RKO (cell line): ENCODE measurements at regions not wholly inside any gene's neighbourhood (a gene's known extent, or its start where the extent isn't known, plus 50 kb on each side); places are given as distances from the start of the nearest gene placed in this dataset.
"Not testable (repeated sequence)": the region's sequence is repeated elsewhere in the genome, so short reads cannot be mapped to it uniquely, and the experiment has no call there.

Experiments used
- DNase-seq: peaks from one replicate; pipeline ENCODE4 v3.0.0-alpha.2; 2016; ENCODE audit warnings: low spot score

DNA sequence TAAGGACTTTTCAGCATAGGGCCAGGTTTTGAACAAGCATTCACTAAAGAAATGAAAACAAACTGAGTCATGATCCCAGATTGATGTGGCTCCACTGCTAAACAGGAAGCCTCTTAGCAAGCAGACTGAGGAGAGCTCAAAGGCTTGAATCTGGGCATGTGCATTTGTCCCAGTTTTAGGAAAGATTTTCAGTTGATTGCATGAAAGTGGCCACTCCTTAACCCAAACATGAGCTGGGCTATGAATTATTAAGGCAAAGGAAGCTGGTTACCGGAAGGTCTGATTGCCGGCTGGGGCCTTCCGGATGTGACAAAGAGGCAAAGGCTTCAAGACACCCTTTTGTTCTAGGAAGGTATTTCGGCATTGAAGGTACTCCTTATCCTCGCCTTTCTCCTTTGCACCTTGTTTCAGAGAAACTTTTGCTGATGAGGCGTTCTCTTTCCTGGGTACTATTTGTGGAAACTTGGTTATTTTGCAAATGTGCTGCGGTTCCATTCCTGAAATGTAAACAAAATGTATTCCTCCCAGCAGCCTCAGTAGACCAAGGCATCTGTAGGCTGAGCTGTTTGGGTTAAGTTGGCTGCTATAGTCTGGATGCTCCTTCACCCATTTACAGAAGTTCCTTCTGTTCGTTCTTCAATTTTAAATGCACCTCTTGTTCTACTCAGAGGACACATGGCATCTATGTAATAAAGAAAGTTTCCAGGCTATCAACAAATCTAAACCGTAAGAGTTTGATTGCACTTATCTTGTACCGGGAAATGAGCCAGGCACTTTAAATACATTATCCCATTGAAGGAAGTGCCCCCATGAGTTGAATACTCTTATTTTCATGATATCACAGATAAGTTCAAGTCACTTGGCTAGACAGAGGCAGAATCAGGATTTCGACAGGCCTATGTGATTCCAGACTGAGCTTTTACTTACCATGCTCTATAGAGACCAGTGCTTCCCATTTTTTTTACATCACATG is 115.6 kb upstream of the METAP2 start:
- no peak for DNase-seq

DNA sequence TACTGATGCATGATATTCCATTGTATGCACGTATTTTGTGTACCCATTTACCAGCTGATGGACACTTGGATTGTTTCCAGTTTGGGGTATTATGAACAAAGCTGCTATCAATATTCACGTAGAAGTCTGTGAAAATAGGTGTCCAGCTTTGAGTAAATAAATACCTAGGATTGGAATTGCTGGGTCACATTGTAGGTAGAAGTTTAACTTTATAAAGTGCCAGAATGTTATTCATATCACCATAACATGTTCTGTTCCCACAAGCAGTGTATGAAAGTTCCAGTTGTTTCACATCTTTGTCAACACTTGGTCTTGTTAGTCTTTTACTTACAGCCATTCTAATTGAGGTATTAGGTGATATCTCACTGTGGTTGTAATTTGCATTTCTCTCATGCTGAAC is 108.0 kb upstream of the METAP2 start:
- DNase-seq, result no peak

DNA sequence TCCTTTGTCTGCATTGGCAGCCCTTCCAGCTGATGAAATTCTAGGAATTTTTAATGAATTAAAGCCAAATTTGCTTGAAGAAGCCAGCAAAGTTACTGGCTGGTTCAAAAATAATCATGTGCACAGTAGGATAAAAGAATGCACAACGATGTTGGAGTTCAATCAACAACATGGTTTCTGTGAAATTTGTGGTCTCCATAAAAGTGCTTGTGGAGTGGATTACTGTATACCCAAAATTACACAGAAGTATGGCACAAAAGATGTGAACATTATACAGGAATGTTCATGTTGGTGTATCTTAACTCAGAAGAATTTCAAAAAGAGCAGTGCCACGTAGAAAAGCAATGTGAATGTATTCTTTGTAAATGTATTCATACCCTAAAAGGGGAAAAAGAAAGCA is 105.0 kb upstream of the METAP2 start:
- DNase-seq, result no peak

DNA sequence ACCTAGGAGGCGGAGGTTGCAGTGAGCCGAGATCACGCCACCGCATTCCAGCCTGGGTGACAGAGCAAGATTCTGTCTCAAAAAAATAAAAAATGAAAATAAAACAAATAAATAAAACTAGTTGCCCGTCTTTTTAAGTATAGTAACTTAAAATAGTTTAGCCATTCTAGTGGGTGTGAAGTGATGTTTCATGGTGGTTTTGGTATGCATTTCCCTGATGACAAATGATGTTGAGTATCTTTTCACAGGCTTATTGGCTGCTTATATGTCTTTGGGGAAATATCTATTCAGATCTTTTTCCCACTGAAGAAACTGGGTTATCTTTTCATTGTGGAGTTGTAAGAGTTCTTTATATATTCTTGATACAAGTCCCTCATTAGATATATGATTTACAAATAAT is 102.4 kb upstream of the METAP2 start:
- DNase-seq, result no peak

DNA sequence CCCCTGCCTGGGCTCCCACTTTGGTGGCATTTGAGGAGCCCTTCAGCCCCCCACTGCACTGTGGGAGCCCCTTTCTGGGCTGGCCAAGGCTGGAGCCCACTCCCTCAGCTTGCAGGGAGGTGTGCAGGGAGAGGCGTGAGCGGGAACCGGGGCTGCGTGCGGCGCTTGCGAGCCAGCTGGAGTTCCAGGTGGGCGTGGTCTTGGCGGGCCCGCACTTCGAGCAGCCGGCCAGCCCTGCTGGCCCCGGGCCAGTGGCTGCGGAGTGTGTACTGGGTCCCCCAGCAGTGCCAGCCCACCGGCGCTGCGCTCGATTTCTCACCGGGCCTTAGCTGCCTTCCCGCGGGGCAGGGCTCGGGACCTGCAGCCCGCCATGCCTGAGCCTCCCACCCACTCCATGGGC is 94.5 kb upstream of the METAP2 start:
- not testable (repeated sequence) for DNase-seq

DNA sequence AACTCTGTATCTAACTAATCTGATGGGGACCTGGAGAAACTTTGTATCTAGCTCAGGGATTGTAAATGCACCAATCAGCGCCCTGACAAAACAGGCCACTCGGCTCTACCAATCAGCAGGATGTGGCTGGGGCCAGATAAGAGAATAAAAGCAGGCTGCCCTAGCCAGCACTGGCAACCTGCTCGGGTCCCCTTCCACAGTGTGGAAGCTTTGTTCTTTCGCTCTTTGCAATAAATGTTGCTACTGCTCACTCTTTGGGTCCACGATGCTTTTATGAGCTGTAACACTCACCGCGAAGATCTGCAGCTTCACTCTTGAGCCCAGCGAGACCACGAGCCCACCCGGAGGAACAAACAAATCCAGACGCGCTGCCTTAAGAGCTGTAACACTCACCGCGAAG is 93.6 kb upstream of the METAP2 start:
- not testable (repeated sequence) for DNase-seq

DNA sequence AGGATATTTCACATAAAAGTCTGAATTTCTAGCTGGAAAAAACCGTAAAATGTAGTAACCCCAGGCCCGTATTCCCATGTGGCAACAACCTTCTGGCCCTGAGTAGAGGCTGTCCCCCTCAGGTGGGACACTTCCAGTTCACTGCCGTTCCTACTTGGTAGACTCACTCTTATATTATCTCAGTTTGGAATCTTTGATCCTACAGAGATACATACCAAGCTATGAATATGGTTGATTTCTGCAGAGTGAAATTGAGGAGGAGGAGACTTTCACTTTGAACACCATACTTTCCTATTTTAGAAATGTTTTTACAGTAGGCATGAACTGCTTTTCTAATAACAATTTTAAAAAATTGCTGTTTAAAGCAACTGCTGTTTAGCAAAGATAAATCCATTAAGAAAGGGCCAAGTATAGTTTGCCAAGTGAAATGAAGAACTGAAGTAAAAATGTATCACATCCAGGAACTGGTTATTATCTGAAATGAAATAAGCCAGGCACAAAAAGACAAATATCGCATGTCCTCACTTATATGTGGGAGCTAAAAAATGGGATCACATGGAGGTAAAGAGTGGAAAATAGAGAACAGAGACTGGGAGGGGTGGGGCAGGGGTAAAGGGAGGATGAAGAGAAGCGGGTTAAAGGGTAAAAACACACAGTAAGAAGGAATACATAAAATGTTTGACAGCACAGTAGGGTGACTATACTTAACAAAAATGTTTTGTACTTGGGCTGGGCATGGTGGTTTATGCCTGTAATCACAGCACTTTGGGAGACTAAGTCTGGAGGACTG is 92.8 kb upstream of the METAP2 start:
- DNase-seq, result no peak

DNA sequence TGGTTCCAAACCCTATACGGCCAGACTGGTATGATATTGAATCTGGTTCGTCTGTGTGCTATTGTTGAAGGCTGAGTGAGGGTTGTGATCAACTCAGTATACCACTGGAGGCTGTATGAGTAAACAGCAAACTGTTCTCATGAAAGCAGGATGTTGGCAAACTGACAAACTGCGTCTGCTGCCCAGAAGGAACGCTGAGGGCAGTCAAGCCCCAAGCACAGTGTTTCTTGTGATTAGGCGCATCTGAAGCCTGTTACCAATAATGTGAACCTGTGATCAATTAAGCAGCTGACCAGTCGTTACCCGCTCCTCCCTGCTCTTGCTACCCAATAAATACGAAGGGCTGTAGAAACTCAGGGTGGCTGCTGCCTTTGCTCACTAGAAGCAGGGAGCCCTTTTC is 90.0 kb upstream of the METAP2 start:
- not testable (repeated sequence) for DNase-seq

DNA sequence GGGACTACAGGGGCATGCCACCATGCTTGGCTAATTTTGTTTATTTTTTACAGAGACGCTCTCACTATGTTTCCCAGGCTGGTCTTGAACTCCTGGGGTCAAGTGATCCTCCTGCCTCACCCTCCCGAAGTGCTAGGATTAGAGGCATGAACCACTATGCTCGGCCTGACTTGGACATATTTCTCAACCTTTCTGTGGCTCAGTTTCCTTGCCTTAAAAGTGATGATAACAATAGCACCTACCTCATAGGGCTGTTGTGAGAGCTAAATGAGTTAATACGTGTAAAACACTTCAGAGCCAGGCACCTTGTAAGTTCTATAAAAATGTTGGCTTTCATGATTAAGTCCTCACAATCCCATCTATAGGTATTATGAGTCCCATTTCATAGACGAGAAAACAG is 89.2 kb upstream of the METAP2 start:
- no peak for DNase-seq

DNA sequence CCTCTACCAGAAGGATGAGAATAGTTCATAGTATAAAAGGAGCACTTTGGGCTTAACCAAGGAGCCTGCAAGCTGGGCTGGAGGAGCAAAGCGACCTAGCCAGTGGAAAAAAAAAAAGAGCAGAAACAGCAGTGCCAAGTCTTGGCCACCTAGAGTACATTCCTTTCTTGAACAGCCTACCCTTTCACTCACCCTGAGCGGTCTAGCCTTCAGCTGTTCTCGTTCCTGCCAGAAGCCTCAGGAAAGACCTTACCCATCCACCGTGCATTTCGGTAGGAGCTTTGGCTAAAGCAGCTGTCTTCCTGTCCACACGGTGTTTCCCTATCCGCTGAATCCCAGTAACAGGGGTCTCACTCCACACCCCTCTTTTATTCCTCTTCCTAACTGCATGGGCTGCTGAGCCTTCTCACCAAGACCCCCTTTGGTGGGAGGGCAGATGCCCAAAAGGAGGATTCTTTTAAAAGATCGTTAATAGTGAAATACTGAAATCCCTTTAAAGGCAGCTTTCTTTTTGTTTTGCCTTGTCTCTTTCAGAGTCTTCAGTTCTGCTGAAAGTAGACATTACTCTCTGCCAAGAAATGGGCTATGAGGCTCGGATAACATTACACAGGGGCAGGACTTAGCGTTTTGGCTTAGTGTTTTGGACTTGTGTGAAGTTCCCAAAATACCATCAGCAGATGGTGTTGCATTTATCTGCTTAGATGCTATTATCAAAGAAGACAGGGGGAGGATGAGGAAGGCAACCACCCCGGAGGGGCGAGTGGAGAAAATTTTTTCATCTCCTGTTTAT is 88.5 kb upstream of the METAP2 start:
- no peak for DNase-seq

DNA sequence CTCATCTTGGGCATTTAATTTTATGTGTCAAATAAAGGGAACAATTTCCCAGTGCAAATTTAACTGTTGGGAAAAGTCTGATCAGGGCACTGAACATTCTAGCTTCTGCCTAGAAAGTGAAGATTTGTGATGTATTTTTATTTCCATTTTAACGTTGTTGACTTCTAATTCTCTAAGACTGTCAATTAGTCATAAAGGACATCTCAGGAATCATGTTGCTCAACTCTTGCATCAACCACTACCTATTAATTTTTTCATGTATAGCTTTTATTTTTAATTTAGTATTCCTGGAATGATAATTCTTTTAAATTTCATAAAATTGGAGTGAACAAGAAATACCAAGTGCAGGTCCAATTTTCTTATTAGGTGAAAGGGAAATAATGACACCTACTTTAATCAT is 87.9 kb upstream of the METAP2 start:
- no peak for DNase-seq

DNA sequence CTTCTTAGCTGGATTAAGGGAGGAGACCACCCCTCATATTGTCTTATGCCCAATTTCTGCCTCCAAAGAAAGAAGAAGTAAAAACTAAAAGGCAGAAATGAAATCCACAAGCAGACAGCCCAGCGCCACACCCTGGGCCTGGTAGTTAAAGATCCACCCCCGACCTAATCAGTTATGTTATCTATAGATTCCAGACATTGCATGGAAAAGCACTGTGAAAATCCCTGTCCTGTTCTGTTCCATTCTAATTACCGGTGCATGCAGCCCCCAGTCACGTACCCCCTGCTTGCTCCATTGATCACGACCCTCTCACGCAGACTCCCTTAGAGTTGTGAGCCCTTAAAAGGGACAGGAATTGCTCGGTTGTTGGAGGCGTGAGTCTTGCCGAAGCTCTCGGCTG is 85.7 kb upstream of the METAP2 start:
- not testable (repeated sequence) for DNase-seq

DNA sequence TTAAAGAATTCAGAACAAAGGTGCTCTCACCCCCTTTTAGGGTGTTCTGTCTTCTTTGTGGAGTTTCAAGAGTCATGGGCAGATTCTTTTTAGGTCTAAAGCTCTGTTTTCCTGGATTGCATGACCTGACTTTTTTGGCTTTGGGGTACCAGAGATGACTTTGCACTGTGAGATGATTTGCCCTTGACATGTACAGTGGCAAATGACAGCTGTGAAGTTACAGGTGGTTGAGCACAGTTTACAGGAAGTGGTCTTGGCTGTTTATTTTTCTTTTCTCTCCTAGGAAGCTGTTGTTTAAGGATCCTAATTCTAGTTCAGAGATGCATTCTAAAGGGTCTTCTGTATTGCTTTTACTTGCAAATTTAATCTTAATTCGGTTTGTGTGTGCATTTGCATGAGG is 83.8 kb upstream of the METAP2 start:
- no peak for DNase-seq

DNA sequence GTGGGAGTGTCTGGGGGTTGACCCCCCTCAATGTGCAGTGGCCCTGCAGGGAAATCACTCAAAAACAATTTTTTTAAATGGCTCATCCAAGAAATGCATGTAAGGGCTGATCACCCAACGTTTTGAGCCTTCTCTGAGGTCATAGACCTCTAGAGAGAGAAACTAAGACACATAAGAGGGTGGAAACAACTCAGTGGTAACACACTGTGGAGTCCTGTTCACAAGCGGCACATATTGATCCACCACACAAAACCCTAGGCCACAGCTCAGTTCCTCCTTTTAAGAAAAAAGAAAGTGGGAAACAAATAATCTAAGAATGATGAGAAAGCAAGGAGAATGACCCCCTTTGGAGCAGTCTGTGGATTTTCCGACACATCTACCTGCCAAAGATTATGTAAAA is 83.0 kb upstream of the METAP2 start:
- DNase-seq, result no peak

DNA sequence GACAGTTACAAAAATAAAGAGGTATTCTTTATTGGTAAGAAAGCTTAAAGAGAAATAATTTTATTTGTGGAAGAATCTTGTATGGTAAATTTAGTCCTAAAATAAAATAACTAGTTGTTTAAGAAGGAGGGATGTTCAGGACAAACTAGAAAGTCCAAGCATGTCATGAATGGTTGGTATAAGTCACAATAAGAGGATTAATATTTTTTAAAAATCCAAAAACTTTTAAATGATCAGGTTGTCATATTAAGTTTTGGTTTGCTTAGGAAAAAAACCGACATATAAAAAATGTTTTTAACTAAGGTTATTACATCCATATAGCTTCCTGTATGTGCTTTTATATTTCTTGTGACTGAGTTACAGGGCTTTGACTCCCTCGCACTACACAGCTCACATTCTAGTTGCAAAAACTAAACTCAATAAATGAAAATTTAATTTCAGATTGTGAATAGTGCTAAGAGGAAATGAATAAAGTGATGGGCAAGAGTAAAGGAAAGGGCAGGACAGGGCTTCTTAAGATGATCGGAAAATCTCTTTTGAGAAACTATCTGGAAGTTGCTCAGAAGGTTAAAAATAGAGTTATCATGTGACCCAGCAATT is 80.7 kb upstream of the METAP2 start:
- DNase-seq, result no peak

DNA sequence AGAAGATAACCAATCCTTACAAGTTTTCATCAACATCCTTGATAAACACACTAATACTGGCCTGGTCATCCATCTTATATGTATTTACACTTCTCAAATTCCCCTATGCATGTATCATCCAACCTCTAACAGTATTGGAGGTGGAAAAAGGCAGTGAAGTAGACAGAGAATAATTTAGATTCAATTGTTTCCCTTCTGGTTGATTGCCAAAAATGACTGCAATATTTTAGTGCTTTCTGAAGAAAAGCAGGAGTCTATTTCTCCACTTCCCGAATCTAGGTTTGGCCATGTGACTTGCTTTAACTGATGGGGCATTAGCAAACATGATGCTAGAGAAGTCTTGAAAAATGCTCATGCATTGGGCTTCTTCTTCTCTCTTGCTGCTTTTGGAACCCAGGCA is 78.3 kb upstream of the METAP2 start:
- no peak for DNase-seq

DNA sequence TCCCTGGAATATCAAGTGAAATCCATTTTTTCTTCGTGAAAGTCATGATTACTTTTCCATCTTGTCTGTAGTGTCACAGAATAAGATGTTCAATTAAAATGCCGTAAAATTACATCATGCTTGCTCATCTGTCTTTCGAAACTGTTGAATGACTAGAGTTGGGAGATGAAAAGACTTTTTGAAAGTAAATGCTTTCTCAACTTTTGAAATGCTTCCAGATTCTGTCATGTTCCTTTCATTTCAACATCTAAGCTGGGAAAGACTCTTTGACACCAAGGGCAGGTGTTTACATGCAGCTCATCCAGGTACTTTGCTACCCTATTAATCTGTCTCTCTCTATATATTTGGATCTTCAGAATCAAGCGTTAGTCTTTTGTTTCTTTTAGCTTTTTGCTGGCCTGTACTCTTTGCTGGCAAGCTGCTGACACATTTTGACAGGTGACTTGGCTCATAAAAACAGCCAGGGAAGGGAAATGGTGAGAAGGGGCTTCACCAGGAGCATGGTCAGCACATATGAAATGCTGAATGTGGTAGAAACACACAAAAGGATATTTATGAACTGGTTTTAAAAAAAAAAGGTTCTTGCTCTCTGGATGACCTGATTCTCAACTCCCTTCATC is 77.0 kb upstream of the METAP2 start:
- DNase-seq, result peak; percentile 42

DNA sequence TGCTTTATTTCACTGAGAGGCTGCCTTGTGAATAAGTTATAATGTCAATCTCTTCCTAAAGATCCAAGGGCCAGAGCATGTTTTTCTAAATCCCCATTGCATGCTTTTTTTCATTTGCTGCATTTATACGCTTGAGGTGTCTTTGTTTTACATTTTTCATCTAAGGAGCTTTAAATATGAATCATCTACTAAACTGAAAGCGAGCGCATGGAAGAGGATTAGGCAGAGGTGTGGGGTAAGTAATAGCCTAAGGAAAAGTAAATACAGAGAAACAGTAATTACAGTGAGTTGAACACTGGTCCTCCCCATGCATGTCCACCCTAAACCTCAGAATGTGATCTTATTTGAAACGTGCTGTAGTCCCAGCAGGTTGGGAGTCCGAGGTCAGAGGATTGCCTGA is 76.4 kb upstream of the METAP2 start:
- DNase-seq, result no peak

DNA sequence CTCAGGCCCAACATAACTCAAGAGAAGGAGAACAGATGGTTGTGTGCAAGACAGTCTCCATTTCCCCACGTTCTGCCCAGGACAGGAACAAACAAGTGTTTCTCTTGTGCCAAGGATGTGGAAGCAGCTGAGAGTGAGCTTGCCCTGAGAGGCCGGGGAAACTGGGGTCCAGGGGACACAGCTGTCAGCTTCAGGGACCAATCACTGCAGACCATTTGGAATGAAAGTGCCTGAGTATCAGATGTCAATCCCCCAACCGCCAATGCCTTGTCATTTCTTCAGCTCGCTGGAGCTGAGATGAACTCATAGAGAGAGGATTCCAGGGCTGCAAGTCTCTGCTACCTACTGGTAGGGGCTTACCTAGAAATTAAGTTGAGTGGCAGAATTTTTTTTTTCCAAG is 71.9 kb upstream of the METAP2 start:
- no peak for DNase-seq

DNA sequence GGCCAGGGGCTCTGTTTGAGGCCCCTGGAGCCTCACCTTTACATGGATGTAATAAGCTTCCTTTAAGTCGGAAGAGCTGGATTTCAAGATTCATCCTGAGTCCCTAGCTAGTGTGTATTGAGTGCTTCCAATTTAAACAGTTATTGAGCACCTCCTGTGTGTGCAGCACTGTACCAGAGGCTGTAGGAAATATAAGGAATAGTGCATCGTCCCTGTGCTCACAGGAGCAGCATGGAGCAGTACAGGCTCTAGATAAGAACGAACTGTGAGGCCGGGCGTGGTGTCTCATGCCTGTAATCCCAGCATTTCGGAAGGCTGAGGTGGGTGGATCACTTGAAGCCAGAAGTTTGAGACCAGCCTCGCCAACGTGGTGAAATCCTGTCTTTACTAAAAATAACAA is 65.8 kb upstream of the METAP2 start:
- no peak for DNase-seq

DNA sequence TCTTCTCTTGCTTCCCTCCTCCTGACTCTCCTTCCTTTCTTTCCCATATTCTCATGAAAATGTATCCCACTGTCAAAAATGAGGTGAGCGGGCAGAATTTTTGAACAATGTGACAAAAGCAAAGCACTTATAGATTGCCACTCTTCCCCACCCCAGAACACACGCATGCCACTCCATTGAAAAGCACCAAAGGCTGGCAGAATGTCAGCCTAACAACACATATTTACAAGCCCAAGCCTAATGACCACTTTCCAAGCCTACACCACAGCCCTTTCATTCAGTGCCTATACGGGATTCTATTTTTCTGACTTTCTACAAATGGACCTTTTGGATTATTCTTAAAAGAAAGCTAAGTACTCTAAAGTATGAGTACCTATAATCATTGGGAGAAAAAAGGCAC is 62.9 kb upstream of the METAP2 start:
- no peak for DNase-seq

DNA sequence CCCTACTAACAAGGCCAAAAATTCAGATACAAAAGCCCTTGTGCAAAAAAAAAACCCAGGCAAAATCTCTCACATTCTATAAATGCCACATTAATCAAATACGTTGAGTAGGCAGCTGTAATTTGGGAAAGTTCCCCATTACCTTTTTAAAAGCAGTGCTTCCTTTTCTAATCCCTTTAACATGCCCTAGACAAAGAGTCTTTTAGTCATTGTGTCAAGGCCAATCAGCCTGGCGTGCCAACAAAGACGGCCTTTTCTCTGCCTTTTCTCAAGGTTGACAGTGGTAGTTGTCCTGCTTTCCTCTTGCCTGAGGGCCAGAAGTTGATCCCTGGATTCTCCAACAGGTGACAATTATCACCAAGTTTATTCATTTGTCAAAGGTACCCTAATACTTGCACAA is 62.5 kb upstream of the METAP2 start:
- no peak for DNase-seq
